8988T (cell line): ENCODE measurements at regions not wholly inside any gene's neighbourhood (a gene's known extent, or its start where the extent isn't known, plus 50 kb on each side); places are given as distances from the start of the nearest gene placed in this dataset.
"Not testable (repeated sequence)": the region's sequence is repeated elsewhere in the genome, so short reads cannot be mapped to it uniquely, and the experiment has no call there.

Experiments used
- DNase-seq: peaks from one replicate; pipeline ENCODE4 v3.0.0; 2011

- no peak for DNase-seq
These were observed 54.2 kb upstream of the OPRM1 start for GRCh38 chr6:153984811-153985210.

- no peak for DNase-seq
These were observed 58.9 kb upstream of the OPRM1 start for GRCh38 chr6:153980171-153980570.

- DNase-seq, result not testable (repeated sequence)
These were observed 60.0 kb upstream of the OPRM1 start for GRCh38 chr6:153978911-153979548.

GRCh38 chr6:153976921-153977693, 61.9 kb upstream of the OPRM1 start:
- DNase-seq, result no peak

GRCh38 chr6:153966001-153966400, 73.0 kb upstream of the OPRM1 start:
- no peak for DNase-seq

- DNase-seq, result no peak
These were observed 75.7 kb upstream of the OPRM1 start for GRCh38 chr6:153963352-153963751.

GRCh38 chr6:153962555-153962954, 76.5 kb upstream of the OPRM1 start:
- no peak for DNase-seq

- DNase-seq, result no peak
These were observed 78.3 kb upstream of the OPRM1 start for GRCh38 chr6:153960741-153961140.

- DNase-seq, result no peak
These were observed 78.8 kb upstream of the OPRM1 start for GRCh38 chr6:153960281-153960680.

- no peak for DNase-seq
These were observed 79.8 kb upstream of the OPRM1 start for GRCh38 chr6:153959276-153959675.

- no peak for DNase-seq
These were observed 80.2 kb upstream of the OPRM1 start for GRCh38 chr6:153958860-153959259.

- DNase-seq, result no peak
These were observed 81.6 kb upstream of the OPRM1 start for GRCh38 chr6:153957394-153957793.

GRCh38 chr6:153956808-153957207, 82.2 kb upstream of the OPRM1 start:
- DNase-seq, result no peak

GRCh38 chr6:153949616-153950015, 89.4 kb upstream of the OPRM1 start:
- DNase-seq, result no peak

GRCh38 chr6:153947808-153948447, 91.1 kb upstream of the OPRM1 start:
- no peak for DNase-seq

GRCh38 chr6:153944201-153944600, 94.8 kb upstream of the OPRM1 start:
- DNase-seq, result no peak

- DNase-seq, result no peak
These were observed 96.7 kb upstream of the OPRM1 start for GRCh38 chr6:153942361-153942760.

GRCh38 chr6:153941768-153942167, 97.3 kb upstream of the OPRM1 start:
- DNase-seq, result no peak

GRCh38 chr6:153938876-153939275, 100.2 kb upstream of the OPRM1 start:
- no peak for DNase-seq

GRCh38 chr6:153931431-153931830, 107.6 kb upstream of the OPRM1 start:
- no peak for DNase-seq

GRCh38 chr6:153927867-153928266, 111.2 kb upstream of the OPRM1 start:
- DNase-seq, result no peak

- DNase-seq, result no peak
These were observed 140.5 kb upstream of the OPRM1 start for GRCh38 chr6:153898360-153899059.

GRCh38 chr6:153882411-153882810, 156.6 kb upstream of the OPRM1 start:
- no peak for DNase-seq

GRCh38 chr6:153873541-153873940, 165.5 kb upstream of the OPRM1 start:
- no peak for DNase-seq
